WTC11 (cell line): ENCODE measurements at regions not wholly inside any gene's neighbourhood (a gene's known extent, or its start where the extent isn't known, plus 50 kb on each side); places are given as distances from the start of the nearest gene placed in this dataset.

Experiments
- ATAC-seq: fragments of 200-7000 bp; cut with Tn5 transposase; 2 replicates; pipeline ENCODE4 v1.10.0; 2021; ENCODE audit warnings: mild to moderate bottlenecking, moderate library complexity
- CTCF ChIA-PET: fragments of 300-600 bp; sonication (Branson Sonifier 250); formaldehyde crosslinking; loops from one replicate; lab custom pipeline; 2021; ENCODE audit warnings: antibody characterized with exemption; lab: Charles Lee
- POLR2A ChIA-PET: fragments of 350-600 bp; sonication (Branson Sonifier 250); formaldehyde crosslinking; loops from one replicate; lab custom pipeline; 2021; ENCODE audit warnings: antibody characterized with exemption; lab: Charles Lee
- DNase-seq: peaks from one replicate; pipeline ENCODE4 v3.0.0; 2021; ENCODE audit warnings: low spot score
- H3K27ac Mint-ChIP-seq: 2 replicates; pipeline ENCODE4 v1.8.0; 2021; ENCODE audit warnings: mixed read lengths
- H3K27me3 Mint-ChIP-seq: 2 replicates; pipeline ENCODE4 v1.8.0; 2021; ENCODE audit warnings: low read depth, mild to moderate bottlenecking, moderate library complexity, mixed read lengths
- H3K36me3 Mint-ChIP-seq: 2 replicates; pipeline ENCODE4 v1.8.0; 2021; ENCODE audit warnings: mixed read lengths
- H3K4me1 Mint-ChIP-seq: 2 replicates; pipeline ENCODE4 v1.8.0; 2022; ENCODE audit warnings: mixed read lengths
- H3K4me3 Mint-ChIP-seq: 2 replicates; pipeline ENCODE4 v1.8.0; 2021; ENCODE audit warnings: mild to moderate bottlenecking, moderate library complexity, mixed read lengths
- H3K9me3 Mint-ChIP-seq: 2 replicates; pipeline ENCODE4 v1.8.0; 2021; ENCODE audit warnings: mixed read lengths
- CREB1 ChIP-seq: sonication (generic); formaldehyde crosslinking; IDR thresholded peaks from 2 replicates; pipeline ENCODE4 v1.8.0; 2023; ENCODE audit warnings: mild to moderate bottlenecking, missing genetic modification reagents
- EMX1 ChIP-seq: fragments of 250-450 bp; sonication (Bioruptor Pico); IDR thresholded peaks from 2 replicates; pipeline ENCODE4 v1.8.0; 2021; ENCODE audit warnings: mild to moderate bottlenecking
- FOXJ3 ChIP-seq: sonication (generic); formaldehyde crosslinking; IDR thresholded peaks from 2 replicates; pipeline ENCODE4 v1.9.0; 2021; ENCODE audit warnings: missing genetic modification reagents, mild to moderate bottlenecking, borderline replicate concordance
- GRHL2 ChIP-seq: fragments of 250-450 bp; sonication (Bioruptor Pico); IDR thresholded peaks from 2 replicates; pipeline ENCODE4 v1.8.0; 2022; ENCODE audit warnings: mild to moderate bottlenecking, moderate library complexity; ENCODE audit not compliant: insufficient replicate concordance, severe bottlenecking
- IRF2 ChIP-seq: sonication (generic); formaldehyde crosslinking; IDR thresholded peaks from 2 replicates; pipeline ENCODE4 v1.8.0; 2022; ENCODE audit warnings: low read depth, missing genetic modification reagents, borderline replicate concordance
- KAT7 ChIP-seq: sonication (generic); formaldehyde crosslinking; IDR thresholded peaks from 2 replicates; pipeline ENCODE4 v1.8.1; 2023; ENCODE audit warnings: missing genetic modification reagents, mild to moderate bottlenecking, borderline replicate concordance
- NFATC4 ChIP-seq: fragments of 250-450 bp; sonication (Bioruptor Pico); IDR thresholded peaks from 2 replicates; pipeline ENCODE4 v1.9.0; 2021; ENCODE audit warnings: mild to moderate bottlenecking
- SMAD3 ChIP-seq: sonication (generic); formaldehyde crosslinking; IDR thresholded peaks from 2 replicates; pipeline ENCODE4 v1.8.0; 2022; ENCODE audit warnings: missing genetic modification reagents, mild to moderate bottlenecking, borderline replicate concordance
- SP1 ChIP-seq: sonication (generic); formaldehyde crosslinking; conservative IDR thresholded peaks from 2 replicates; pipeline ENCODE4 v1.8.1; 2022; ENCODE audit warnings: missing genetic modification reagents
- TEAD1 ChIP-seq: sonication (generic); formaldehyde crosslinking; IDR thresholded peaks from 2 replicates; pipeline ENCODE4 v1.8.0; 2022; ENCODE audit warnings: mild to moderate bottlenecking, missing genetic modification reagents
- ZBTB21 ChIP-seq: sonication (generic); formaldehyde crosslinking; IDR thresholded peaks from 2 replicates; pipeline ENCODE4 v1.8.1; 2023; ENCODE audit warnings: mild to moderate bottlenecking, missing genetic modification reagents, borderline replicate concordance
- ZNF121 ChIP-seq: sonication (generic); formaldehyde crosslinking; IDR thresholded peaks from 2 replicates; pipeline ENCODE4 v1.8.0; 2023; ENCODE audit warnings: missing genetic modification reagents
- ZNF263 ChIP-seq: sonication (generic); formaldehyde crosslinking; IDR thresholded peaks from 2 replicates; pipeline ENCODE4 v1.8.1; 2022; ENCODE audit warnings: low read depth, mild to moderate bottlenecking, moderate library complexity, missing genetic modification reagents
- ZNF416 ChIP-seq: fragments of 250-450 bp; sonication (Bioruptor Pico); IDR thresholded peaks from 2 replicates; pipeline ENCODE4 v1.9.0; 2021; ENCODE audit warnings: mild to moderate bottlenecking, inconsistent platforms
- TF ChIP-seq, protein P1 (sequence below): sonication (generic); formaldehyde crosslinking; conservative IDR thresholded peaks from 2 replicates; pipeline ENCODE4 v1.8.1; 2022; ENCODE audit warnings: mild to moderate bottlenecking, missing genetic modification reagents
- TF ChIP-seq, protein P2 (sequence below): sonication (generic); formaldehyde crosslinking; IDR thresholded peaks from 2 replicates; pipeline ENCODE4 v1.8.1; 2022; ENCODE audit warnings: missing genetic modification reagents, borderline replicate concordance
- TF ChIP-seq, protein P3 (sequence below): fragments of 250-450 bp; sonication (Bioruptor Pico); IDR thresholded peaks from 2 replicates; pipeline ENCODE4 v1.9.0; 2021; ENCODE audit warnings: mild to moderate bottlenecking
- TF ChIP-seq, protein P4 (sequence below): sonication (generic); formaldehyde crosslinking; IDR thresholded peaks from 2 replicates; pipeline ENCODE4 v1.8.0; 2022; ENCODE audit warnings: mild to moderate bottlenecking, missing genetic modification reagents
- TF ChIP-seq, protein P5 (sequence below): sonication (generic); formaldehyde crosslinking; IDR thresholded peaks from 2 replicates; pipeline ENCODE4 v1.8.1; 2023; ENCODE audit warnings: mild to moderate bottlenecking, missing genetic modification reagents, moderate library complexity
- TF ChIP-seq, protein P6 (sequence below): fragments of 250-450 bp; sonication (Bioruptor Pico); IDR thresholded peaks from 2 replicates; pipeline ENCODE4 v1.8.0; 2021; ENCODE audit warnings: mild to moderate bottlenecking
- TF ChIP-seq, protein P7 (sequence below): sonication (generic); formaldehyde crosslinking; IDR thresholded peaks from 2 replicates; pipeline ENCODE4 v1.8.0; 2022; ENCODE audit warnings: mild to moderate bottlenecking, missing genetic modification reagents

DNA sequence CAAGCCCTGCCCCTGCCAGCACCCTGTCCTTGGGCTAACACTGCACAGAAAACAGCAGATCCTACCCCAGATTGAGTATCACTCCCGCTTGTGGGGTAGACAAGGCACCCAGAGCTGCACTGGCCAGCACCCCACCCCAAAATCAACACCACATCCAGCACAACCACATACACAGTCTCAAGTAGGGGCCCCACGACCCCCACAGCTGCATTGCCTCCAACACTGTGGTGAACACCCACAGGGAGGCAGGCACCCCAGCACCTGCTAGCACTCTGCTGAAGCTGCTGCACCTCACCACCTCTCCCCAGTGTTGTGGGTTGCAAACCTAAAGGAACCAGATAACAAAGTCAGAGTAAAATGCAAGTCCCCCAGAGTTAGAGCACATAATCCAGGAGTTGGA is 589.9 kb downstream of the PCDH19 start:
- no peak for DNase-seq
- TF ChIP-seq, protein P1, sequence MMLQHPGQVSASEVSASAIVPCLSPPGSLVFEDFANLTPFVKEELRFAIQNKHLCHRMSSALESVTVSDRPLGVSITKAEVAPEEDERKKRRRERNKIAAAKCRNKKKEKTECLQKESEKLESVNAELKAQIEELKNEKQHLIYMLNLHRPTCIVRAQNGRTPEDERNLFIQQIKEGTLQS (CRISPR knock-in tag), result no peak
- TF ChIP-seq SMAD3 (CRISPR knock-in tag) (no peak), KAT7 (CRISPR knock-in tag) (no peak), TEAD1 (CRISPR knock-in tag) (no peak), ZNF121 (CRISPR knock-in tag) (no peak), IRF2 (no peak), ZNF263 (CRISPR knock-in tag) (no peak), NFATC4 (CRISPR knock-in tag) (no peak)
- TF ChIP-seq, protein P2, sequence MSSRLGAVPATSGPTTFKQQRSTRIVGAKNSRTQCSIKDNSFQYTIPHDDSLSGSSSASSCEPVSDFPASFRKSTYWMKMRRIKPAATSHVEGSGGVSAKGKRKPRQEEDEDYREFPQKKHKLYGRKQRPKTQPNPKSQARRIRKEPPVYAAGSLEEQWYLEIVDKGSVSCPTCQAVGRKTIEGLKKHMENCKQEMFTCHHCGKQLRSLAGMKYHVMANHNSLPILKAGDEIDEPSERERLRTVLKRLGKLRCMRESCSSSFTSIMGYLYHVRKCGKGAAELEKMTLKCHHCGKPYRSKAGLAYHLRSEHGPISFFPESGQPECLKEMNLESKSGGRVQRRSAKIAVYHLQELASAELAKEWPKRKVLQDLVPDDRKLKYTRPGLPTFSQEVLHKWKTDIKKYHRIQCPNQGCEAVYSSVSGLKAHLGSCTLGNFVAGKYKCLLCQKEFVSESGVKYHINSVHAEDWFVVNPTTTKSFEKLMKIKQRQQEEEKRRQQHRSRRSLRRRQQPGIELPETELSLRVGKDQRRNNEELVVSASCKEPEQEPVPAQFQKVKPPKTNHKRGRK, result no peak
- TF ChIP-seq, protein P3, sequence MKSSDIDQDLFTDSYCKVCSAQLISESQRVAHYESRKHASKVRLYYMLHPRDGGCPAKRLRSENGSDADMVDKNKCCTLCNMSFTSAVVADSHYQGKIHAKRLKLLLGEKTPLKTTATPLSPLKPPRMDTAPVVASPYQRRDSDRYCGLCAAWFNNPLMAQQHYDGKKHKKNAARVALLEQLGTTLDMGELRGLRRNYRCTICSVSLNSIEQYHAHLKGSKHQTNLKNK (CRISPR knock-in tag), result no peak
- TF ChIP-seq, protein P4, sequence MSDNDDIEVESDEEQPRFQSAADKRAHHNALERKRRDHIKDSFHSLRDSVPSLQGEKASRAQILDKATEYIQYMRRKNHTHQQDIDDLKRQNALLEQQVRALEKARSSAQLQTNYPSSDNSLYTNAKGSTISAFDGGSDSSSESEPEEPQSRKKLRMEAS (CRISPR knock-in tag), result no peak
- TF ChIP-seq, protein P5, sequence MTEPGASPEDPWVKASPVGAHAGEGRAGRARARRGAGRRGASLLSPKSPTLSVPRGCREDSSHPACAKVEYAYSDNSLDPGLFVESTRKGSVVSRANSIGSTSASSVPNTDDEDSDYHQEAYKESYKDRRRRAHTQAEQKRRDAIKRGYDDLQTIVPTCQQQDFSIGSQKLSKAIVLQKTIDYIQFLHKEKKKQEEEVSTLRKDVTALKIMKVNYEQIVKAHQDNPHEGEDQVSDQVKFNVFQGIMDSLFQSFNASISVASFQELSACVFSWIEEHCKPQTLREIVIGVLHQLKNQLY (CRISPR knock-in tag), result no peak
- POLR2A ChIA-PET, result no interaction called here

DNA sequence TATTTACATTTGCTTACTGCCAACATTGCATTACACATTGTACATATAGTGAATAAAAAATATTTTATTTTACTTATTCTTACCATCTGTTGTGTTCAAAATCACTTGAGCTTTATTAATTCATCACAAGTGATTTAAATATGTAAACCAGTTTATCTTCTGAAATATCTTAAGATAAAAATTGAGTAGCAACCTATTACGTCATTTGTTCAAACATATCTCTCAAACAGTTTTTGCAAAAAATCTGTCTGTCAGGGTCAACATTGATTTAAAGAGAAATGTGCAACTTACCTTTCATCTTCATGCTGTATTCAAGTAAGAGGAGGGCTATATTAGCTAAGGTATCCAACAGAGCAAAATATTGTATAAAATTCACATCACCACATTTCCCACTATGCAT is 610.1 kb downstream of the PCDH19 start:
- ChIA-PET POLR2A (no interaction called here), CTCF (no interaction called here)
- Mint-ChIP-seq H3K9me3 (peaks cover 14% of the 10 kb centered on the region), H3K4me3 (no peak overlapping the region), H3K4me1 (no peaks in the 10 kb centered on the region), H3K27me3 (no peaks in the 10 kb centered on the region), H3K36me3 (peaks cover 7% of the 10 kb centered on the region), H3K27ac (no peak overlapping the region)
- ATAC-seq (no peak), DNase-seq (no peak)
- no peak for TF ChIP-seq FOXJ3

More for the DNA sequence above, 589.9 kb downstream of the PCDH19 start:
- CTCF ChIA-PET, result no interaction called here
- no peaks in the 10 kb centered on the region for H3K27me3 Mint-ChIP-seq
- ATAC-seq, result no peak
- H3K9me3 Mint-ChIP-seq, result no peaks in the 10 kb centered on the region
- H3K36me3 Mint-ChIP-seq, result no peaks in the 10 kb centered on the region
- no peaks in the 10 kb centered on the region for H3K4me1 Mint-ChIP-seq
- no peak overlapping the region for H3K27ac Mint-ChIP-seq
- H3K4me3 Mint-ChIP-seq, result no peak overlapping the region

DNA sequence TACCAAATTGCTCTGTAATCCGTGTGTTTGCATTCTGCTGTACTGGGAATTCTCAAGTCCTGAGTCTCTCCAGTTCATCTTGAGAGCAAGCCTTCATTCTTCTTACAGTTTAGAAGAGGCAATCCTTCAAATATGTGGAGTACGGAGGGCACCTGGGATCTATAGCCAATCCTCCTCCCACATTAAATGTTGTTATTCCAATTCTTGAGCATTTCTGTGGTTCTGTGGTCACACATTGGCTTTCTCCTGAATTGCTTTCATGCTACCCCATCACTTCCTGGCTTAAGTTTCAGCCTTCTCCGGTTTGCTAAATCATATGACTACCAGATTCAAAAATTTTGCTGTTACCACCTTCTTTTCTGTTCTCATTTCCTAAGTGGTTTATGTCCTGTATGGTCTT is 611.1 kb downstream of the PCDH19 start:
- DNase-seq, result no peak
- Mint-ChIP-seq H3K4me1 (no peaks in the 10 kb centered on the region), H3K9me3 (peaks cover 25% of the 10 kb centered on the region), H3K27me3 (no peaks in the 10 kb centered on the region), H3K36me3 (peaks cover 16% of the 10 kb centered on the region), H3K27ac (no peak overlapping the region), H3K4me3 (no peak overlapping the region)
- ATAC-seq, result no peak
- TF ChIP-seq SP1 (CRISPR knock-in tag) (no peak), TEAD1 (CRISPR knock-in tag) (no peak), ZNF416 (CRISPR knock-in tag) (no peak), ZNF263 (CRISPR knock-in tag) (no peak), CREB1 (CRISPR knock-in tag) (no peak), EMX1 (CRISPR knock-in tag) (no peak), ZBTB21 (no peak), GRHL2 (no peak)
- TF ChIP-seq, protein P6, sequence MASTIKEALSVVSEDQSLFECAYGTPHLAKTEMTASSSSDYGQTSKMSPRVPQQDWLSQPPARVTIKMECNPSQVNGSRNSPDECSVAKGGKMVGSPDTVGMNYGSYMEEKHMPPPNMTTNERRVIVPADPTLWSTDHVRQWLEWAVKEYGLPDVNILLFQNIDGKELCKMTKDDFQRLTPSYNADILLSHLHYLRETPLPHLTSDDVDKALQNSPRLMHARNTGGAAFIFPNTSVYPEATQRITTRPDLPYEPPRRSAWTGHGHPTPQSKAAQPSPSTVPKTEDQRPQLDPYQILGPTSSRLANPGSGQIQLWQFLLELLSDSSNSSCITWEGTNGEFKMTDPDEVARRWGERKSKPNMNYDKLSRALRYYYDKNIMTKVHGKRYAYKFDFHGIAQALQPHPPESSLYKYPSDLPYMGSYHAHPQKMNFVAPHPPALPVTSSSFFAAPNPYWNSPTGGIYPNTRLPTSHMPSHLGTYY (CRISPR knock-in tag), result no peak
- TF ChIP-seq, protein P7, sequence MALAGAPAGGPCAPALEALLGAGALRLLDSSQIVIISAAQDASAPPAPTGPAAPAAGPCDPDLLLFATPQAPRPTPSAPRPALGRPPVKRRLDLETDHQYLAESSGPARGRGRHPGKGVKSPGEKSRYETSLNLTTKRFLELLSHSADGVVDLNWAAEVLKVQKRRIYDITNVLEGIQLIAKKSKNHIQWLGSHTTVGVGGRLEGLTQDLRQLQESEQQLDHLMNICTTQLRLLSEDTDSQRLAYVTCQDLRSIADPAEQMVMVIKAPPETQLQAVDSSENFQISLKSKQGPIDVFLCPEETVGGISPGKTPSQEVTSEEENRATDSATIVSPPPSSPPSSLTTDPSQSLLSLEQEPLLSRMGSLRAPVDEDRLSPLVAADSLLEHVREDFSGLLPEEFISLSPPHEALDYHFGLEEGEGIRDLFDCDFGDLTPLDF, result no peak
- CTCF ChIA-PET, result no interaction called here
- POLR2A ChIA-PET, result no interaction called here
